Fibroblast of villous mesenchyme (primary cell): ENCODE measurements at regions not wholly inside any gene's neighbourhood (a gene's known extent, or its start where the extent isn't known, plus 50 kb on each side); places are given as distances from the start of the nearest gene placed in this dataset.

Source experiments
- DNase-seq: peaks from one replicate; pipeline ENCODE4 v3.0.0-alpha.2; 2010; ENCODE audit warnings: low read depth
- H3K4me3 ChIP-seq: 2 replicates; pipeline ENCODE4 v1.5.1; 2011; ENCODE audit warnings: low read depth, mild to moderate bottlenecking, low read length
- TF ChIP-seq, protein P1 (sequence below): IDR thresholded peaks from 2 replicates; pipeline ENCODE4 v1.5.1; 2012; ENCODE audit warnings: low read depth, mild to moderate bottlenecking, low read length; ENCODE audit not compliant: insufficient read depth

DNA sequence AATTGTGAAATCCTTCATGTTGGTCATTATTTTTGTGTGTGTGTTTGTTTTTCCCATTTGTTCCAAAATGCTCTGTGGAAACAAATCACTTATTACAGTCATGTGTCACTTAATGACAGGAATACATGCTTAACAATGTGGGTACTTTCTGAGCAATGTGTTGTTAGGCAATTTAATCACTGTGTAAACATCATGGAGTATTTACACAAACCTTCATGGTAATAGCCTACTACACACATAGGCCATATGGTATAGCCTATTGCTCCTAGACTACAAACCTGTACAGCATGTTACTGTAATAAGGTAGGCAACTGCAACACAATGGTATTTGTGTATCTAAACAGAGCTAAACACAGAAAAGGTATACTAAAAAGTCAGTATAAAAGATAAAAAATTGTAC, 388.9 kb upstream of the PPP1R2C start:
- TF ChIP-seq, protein P1, sequence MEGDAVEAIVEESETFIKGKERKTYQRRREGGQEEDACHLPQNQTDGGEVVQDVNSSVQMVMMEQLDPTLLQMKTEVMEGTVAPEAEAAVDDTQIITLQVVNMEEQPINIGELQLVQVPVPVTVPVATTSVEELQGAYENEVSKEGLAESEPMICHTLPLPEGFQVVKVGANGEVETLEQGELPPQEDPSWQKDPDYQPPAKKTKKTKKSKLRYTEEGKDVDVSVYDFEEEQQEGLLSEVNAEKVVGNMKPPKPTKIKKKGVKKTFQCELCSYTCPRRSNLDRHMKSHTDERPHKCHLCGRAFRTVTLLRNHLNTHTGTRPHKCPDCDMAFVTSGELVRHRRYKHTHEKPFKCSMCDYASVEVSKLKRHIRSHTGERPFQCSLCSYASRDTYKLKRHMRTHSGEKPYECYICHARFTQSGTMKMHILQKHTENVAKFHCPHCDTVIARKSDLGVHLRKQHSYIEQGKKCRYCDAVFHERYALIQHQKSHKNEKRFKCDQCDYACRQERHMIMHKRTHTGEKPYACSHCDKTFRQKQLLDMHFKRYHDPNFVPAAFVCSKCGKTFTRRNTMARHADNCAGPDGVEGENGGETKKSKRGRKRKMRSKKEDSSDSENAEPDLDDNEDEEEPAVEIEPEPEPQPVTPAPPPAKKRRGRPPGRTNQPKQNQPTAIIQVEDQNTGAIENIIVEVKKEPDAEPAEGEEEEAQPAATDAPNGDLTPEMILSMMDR = no peak
- DNase-seq = no peak
- no peak overlapping the region for H3K4me3 ChIP-seq

DNA sequence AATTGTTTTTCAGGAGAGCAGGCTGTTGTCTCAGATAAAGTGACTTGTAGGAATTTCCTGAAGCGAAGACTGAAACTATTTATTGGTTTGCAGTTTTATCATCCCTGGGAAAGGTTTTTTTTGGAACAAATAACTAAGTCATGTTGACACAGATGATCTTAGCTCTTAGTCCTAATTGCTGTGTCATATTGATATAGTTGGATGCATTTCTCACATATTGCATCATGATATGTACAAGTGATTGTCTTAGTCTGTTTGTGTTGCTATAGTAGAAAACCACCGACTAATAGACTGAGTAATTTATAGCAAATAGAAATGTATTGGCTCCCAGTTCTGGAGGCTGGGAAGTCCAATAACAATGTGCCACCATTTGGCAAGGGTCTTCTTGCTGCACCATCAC, 397.5 kb upstream of the PPP1R2C start:
- peak; percentile 0 for DNase-seq
- H3K4me3 ChIP-seq = no peak overlapping the region
- TF ChIP-seq, protein P1 = no peak

DNA sequence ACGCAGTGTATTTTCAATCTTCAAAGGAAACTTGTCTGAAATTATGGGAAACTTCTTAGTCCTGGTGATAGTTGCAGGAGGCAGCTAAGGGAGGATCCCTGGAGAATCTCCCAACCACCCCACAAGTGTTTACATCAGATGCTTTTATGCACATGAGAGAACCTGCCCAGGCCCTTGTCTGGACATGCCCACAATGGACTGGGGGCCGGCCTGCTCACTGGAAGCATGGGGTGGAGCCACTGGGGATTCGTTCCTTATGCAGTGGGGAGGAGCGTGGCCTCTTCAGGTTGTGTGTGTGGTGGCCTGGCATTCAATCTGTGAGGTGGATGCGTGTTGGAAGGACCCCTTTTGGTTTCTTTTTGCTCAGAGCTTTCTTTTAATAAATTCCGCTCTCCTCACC, 398.7 kb upstream of the PPP1R2C start:
- no peak for DNase-seq
- no peak overlapping the region for H3K4me3 ChIP-seq
- TF ChIP-seq, protein P1 = no peak

DNA sequence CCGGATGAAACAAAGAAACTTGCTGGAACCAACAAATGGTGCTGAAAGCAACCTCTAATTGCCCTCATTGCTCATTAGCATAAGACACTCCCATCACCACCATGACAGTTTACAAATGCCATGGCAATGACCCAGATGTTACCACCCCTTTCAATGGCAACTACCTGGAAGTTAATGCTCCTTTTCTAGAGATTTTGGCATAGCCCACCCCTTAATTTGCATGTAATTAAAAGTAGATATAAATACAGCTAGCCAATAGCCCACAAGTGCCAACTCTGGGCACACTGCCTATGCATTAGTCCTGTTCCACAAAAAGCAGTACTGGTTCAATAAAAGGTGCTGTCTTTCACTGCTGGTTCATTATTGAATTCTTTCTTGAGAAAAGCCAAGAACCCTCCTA, 410.3 kb upstream of the PPP1R2C start:
- TF ChIP-seq, protein P1 = no peak
- no peak overlapping the region for H3K4me3 ChIP-seq
- no peak for DNase-seq

DNA sequence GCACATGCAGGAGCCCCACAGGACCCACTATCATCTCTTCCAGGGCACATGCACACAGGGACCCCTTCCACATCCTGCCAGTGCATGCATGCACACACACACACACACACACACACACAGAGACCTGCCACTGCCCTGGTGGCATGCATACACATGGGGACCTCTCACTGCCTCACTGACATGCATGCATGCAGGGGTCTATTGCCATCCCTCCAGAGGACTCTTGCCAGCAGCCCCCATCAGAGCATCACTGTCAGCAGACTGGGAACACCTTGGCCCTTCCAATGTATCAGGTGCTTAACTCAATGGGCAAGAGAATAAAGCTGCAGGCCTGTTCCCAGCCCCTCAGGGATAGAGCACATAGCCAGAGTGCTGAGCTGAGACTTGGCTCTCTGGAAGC, 433.6 kb upstream of the PPP1R2C start:
- TF ChIP-seq, protein P1 = no peak
- H3K4me3 ChIP-seq = no peak overlapping the region
- DNase-seq = no peak

DNA sequence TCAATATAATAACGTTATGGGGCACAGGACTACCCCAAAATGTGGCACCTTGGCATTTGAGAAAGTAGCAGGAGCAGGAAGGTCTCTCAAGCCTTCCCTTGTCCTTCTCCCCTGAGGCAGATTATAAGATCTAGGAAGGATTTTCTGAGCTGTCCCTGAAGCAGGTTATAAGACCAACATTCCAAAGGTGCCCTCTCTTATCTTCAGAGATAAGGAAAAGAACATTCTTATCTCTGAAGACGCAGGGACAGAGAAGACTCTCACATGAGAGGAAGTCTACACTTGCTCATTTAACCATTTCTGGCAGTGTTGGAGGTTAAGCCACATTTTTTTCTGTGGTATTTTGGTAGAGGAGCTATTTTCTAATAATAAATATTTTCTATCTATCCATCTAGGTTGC, 437.9 kb upstream of the MAOA start:
- TF ChIP-seq, protein P1 = no peak
- no peak overlapping the region for H3K4me3 ChIP-seq

DNA sequence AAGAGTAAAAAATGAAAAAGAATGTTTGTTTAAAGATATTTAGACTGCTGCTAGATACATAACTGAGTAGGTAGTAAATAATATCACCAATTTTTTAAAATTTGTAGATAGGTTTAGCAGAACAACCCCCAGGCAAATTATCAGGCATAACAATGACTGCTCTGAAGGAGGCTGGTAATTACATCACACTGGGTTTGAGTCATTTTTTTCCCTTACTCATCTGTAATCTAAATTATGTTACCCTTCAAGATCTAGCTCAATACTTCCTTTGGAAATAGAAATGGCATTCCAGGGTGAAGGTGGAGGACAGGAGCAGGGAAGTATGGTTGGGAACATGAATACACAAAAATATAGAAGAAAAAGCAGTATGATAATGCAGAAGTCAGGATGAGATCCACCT, 431.6 kb upstream of the MAOA start:
- no peak overlapping the region for H3K4me3 ChIP-seq
- TF ChIP-seq, protein P1 = no peak
- DNase-seq = no peak

More for the DNA sequence above, 437.9 kb upstream of the MAOA start:
- no peak for DNase-seq
